ENCODE measurements at regions not wholly inside any gene's neighbourhood (a gene's known extent, or its start where the extent isn't known, plus 50 kb on each side); places are given as distances from the start of the nearest gene placed in this dataset.

DNA sequence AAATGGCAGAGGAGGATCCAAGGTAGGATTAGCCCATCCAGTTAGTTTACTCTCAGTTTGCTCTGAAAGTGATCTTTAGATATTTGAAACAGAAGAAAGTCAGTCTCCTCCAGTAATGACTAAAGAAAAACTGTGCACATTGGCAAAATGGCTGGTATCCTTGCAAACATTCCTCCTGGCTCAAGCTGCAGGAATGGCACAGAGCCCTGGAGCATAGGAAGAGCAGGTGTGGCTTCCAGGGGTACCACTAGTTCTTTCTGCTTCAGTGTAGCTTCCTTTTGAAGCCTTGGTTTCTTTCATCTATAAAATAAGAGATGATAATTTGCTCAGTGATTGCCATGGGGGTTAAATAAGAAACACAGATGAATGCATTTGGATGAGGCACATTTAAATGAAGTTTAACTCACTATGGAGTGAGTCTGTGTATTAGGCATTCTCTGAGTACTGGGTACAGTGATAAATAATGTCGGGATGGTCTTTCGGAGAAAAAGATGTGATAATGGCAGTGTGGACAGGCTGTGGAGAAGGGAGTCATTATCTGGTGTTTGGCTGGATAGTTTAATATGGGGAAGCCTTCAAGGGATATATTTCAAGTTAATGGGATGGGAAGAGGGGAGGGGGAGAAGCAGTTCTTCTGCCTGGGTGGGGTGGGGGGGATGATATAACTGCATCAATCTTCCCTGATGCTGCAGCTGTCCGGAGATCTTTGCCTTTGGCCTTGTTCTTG is 217.3 kb upstream of the KLF4 start:
- TF ChIP-seq, protein P1, sequence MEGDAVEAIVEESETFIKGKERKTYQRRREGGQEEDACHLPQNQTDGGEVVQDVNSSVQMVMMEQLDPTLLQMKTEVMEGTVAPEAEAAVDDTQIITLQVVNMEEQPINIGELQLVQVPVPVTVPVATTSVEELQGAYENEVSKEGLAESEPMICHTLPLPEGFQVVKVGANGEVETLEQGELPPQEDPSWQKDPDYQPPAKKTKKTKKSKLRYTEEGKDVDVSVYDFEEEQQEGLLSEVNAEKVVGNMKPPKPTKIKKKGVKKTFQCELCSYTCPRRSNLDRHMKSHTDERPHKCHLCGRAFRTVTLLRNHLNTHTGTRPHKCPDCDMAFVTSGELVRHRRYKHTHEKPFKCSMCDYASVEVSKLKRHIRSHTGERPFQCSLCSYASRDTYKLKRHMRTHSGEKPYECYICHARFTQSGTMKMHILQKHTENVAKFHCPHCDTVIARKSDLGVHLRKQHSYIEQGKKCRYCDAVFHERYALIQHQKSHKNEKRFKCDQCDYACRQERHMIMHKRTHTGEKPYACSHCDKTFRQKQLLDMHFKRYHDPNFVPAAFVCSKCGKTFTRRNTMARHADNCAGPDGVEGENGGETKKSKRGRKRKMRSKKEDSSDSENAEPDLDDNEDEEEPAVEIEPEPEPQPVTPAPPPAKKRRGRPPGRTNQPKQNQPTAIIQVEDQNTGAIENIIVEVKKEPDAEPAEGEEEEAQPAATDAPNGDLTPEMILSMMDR (IDR thresholded peaks at IDR 0.05) = no peak
- TF ChIP-seq POLR2A (IDR thresholded peaks at IDR 0.05) = no peak
